Stomach smooth muscle (tissue), 2 donors: ENCODE measurements at regions not wholly inside any gene's neighbourhood (a gene's known extent, or its start where the extent isn't known, plus 50 kb on each side); places are given as distances from the start of the nearest gene placed in this dataset.

ENCODE experiments used
- H3K27ac ChIP-seq: one replicate; pipeline ENCODE4 v1.7.0; 2013; ENCODE audit warnings: mild to moderate bottlenecking, low read length, inconsistent platforms
- H3K27me3 ChIP-seq, 2 donors: one replicate each; pipeline ENCODE4 v1.7.0; 2013; ENCODE audit warnings: low read length in 2 of 2; ENCODE audit not compliant: insufficient read depth in 2 of 2, control insufficient read depth in 1 of 2
- H3K36me3 ChIP-seq, 2 donors: one replicate each; pipeline ENCODE4 v1.7.0; 2013; ENCODE audit warnings: low read length in 2 of 2; ENCODE audit not compliant: control insufficient read depth in 2 of 2, insufficient read depth in 2 of 2
- H3K4me1 ChIP-seq: one replicate; pipeline ENCODE4 v1.7.0; 2013; ENCODE audit warnings: low read length; ENCODE audit not compliant: control insufficient read depth, insufficient read depth
- H3K4me3 ChIP-seq, 2 donors: one replicate each; pipeline ENCODE4 v1.7.0; 2013; ENCODE audit warnings: low read length in 2 of 2
- H3K9ac ChIP-seq, 2 donors: one replicate each; pipeline ENCODE4 v1.7.0; 2013; ENCODE audit warnings: low read length in 2 of 2, mild to moderate bottlenecking in 1 of 2
- H3K9me3 ChIP-seq, 2 donors: one replicate each; pipeline ENCODE4 v1.7.0; 2013; ENCODE audit warnings: low read length in 2 of 2; ENCODE audit not compliant: control insufficient read depth in 2 of 2
- donor health status: healthy.
- donor health status: Pancreatic carcinoma.

DNA sequence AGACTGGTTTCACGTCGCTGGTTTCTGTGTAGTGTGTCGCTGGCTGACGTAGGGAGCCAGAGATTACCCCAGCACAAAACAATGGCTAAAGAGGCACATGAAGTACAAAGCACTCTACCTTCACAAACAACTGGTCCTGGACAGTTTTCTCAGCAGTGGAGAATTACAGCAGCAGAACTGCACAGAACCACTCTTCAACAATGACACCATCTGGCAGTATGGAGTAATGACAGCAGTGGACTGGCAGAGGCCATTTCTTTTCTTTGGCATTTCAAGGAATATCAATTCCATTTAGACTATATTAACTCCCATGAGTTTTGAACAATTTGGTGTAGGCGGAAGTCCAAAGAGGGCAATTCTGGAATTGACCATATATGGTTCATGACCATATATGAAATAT is 1074.1 kb downstream of the AACS start:
- no peaks in the 10 kb centered on the region for H3K27me3 ChIP-seq
- peaks cover 15 to 17% of the 10 kb centered on the region in 2 donors for H3K9me3 ChIP-seq
- H3K4me3 ChIP-seq: no peak overlapping the region
- H3K36me3 ChIP-seq: no peaks in the 10 kb centered on the region
- H3K9ac ChIP-seq: no peak overlapping the region
- no peak overlapping the region for H3K27ac ChIP-seq
- H3K4me1 ChIP-seq: no peaks in the 10 kb centered on the region

DNA sequence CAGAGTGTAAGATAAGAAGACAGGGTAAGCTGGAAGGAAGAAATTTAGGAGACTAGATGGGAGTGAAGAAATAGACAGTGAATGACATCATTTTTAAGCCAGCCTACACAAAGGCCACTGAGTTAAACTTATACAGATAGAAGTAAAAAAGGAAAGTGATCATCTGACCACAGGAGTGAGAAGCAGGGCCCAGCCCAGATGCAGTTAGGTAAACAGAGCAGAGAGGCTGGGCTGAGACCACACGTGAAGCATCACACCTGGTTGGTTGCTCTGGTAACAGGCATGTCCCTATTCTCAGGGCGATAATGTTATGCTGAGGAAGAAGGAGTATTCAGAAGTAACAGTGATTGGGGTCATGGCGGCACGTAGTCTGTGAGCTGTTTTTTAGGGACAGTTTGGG is 1079.4 kb downstream of the AACS start:
- Histone ChIP-seq H3K27me3 (no peaks in the 10 kb centered on the region), H3K9me3 (peaks cover 5 to 10% of the 10 kb centered on the region in 2 donors), H3K36me3 (no peaks in the 10 kb centered on the region), H3K4me3 (no peak overlapping the region), H3K4me1 (no peaks in the 10 kb centered on the region), H3K27ac (no peak overlapping the region), H3K9ac (no peak overlapping the region)

DNA sequence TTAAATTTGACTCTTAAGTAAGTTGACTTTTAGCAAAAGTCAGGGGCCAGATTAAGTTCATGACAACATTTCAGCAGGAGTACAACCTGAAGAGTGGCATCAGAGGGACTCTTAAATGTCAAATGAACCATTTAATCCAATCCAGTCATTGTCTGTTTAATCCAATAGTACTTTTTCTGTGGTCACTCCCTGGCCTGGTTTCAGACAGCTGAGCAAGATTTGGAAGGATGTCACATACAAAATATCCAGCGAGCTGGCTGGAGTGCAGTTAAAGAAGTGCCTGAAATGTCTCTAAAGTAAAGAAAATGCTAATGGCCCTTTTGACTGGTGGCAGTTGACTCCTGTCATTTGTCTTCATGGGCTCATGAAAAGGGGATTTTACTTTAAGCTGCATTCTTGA is 1082.1 kb downstream of the AACS start:
- Histone ChIP-seq H3K4me1 (no peaks in the 10 kb centered on the region), H3K27me3 (no peaks in the 10 kb centered on the region), H3K4me3 (no peak overlapping the region)

GRCh38 chr12:126156806-126157574 is 1091.8 kb downstream of the AACS start:
- no peaks in the 10 kb centered on the region for H3K27me3 ChIP-seq
- no peaks in the 10 kb centered on the region for H3K9me3 ChIP-seq
- no peaks in the 10 kb centered on the region for H3K4me1 ChIP-seq
- H3K36me3 ChIP-seq: no peaks in the 10 kb centered on the region
- no peak overlapping the region for H3K4me3 ChIP-seq
- H3K27ac ChIP-seq: no peak overlapping the region
- H3K9ac ChIP-seq: no peak overlapping the region

More for the DNA sequence above, 1082.1 kb downstream of the AACS start:
- Histone ChIP-seq H3K36me3 (no peaks in the 10 kb centered on the region), H3K9ac (no peak overlapping the region), H3K9me3 (peaks cover 0 to 4% of the 10 kb centered on the region in 2 donors), H3K27ac (no peak overlapping the region)

DNA sequence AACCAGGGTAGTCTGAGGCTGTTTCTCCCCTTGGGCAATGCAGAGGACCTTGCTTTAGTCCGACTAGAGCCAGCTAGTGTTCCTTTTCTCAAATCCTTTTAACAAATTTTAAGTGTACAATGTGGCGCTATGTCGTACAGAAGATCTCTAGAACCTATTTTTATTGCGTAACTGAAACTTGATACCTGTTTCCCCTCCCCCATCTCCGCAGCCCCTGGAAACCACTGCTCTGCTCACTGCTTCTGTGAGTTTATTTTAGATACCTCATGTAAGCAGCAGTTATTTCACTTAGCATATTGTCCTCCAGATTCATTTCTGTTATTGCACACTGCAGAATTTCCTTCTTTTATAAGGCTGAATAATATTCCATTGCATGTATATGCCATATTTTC is 1092.3 kb downstream of the AACS start:
- Histone ChIP-seq H3K9me3 (no peaks in the 10 kb centered on the region), H3K9ac (no peak overlapping the region), H3K27ac (no peak overlapping the region), H3K36me3 (no peaks in the 10 kb centered on the region), H3K4me3 (no peak overlapping the region), H3K4me1 (no peaks in the 10 kb centered on the region), H3K27me3 (no peaks in the 10 kb centered on the region)

DNA sequence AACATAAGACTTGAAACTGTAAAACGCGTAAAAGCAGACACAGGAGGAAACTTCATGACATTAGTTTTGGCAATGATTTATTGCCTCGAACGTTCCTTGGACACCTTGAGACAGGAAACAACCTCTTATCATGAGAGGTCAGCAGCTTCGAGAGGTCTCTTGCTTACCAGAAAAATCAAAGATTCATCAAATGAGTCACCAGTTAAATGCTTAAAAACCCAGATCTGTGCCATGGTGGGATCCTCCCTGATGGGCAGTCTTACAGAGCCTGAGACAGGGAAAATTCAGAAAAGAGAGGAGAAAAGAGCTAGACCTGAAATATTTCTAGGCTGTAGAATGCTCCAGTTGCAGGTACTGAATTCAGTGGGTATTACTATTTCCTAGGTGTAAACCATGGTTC is 1093.9 kb downstream of the AACS start:
- Histone ChIP-seq H3K36me3 (no peaks in the 10 kb centered on the region), H3K27me3 (no peaks in the 10 kb centered on the region), H3K27ac (no peak overlapping the region), H3K4me3 (no peak overlapping the region), H3K4me1 (no peaks in the 10 kb centered on the region), H3K9me3 (no peaks in the 10 kb centered on the region), H3K9ac (no peak overlapping the region)

- Histone ChIP-seq H3K4me1 (no peaks in the 10 kb centered on the region), H3K27ac (no peak overlapping the region), H3K9me3 (no peaks in the 10 kb centered on the region), H3K4me3 (no peak overlapping the region), H3K36me3 (no peaks in the 10 kb centered on the region), H3K27me3 (no peaks in the 10 kb centered on the region), H3K9ac (no peak overlapping the region)
Measured at GRCh38 chr12:126160912-126161311, 1095.7 kb downstream of the AACS start.

- no peaks in the 10 kb centered on the region for H3K27me3 ChIP-seq
- H3K27ac ChIP-seq: no peak overlapping the region
Measured at GRCh38 chr12:126163984-126164383, 1098.7 kb downstream of the AACS start.

DNA sequence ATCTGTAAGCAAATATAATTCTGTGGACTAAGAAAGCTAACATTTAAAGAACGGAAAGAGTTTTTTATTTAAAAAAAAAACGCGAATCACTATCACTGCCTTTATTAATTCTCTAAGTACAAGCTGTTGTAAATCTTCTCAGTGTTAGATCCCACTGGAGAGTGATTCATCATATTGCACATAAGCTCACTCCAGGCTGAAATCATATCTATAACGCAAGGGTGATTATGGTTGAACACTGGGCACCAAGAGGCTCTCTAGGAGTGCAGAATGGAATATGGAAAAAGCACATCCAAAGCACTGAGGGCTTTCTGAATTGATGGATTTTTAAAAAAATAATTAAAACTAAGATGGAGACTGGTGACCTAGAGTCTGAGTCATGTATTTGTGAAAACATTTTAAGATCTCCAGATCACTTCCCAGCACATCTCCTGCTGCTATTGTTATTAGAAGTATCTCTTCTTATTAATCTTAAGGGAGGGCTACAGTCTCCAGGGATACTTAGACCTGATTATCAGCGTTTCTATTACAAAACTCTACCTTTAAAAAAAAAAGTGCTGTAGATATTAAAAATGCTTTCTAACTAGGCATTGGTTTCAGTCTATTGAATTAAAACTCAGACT is 1106.8 kb downstream of the AACS start:
- H3K4me3 ChIP-seq: no peak overlapping the region
- H3K4me1 ChIP-seq: no peaks in the 10 kb centered on the region
- no peaks in the 10 kb centered on the region for H3K27me3 ChIP-seq
- no peaks in the 10 kb centered on the region for H3K36me3 ChIP-seq
- no peak overlapping the region for H3K27ac ChIP-seq
- H3K9ac ChIP-seq: no peak overlapping the region
- H3K9me3 ChIP-seq: no peaks in the 10 kb centered on the region

More at GRCh38 chr12:126163984-126164383, 1098.7 kb downstream of the AACS start:
- Histone ChIP-seq H3K4me3 (no peak overlapping the region), H3K9ac (no peak overlapping the region), H3K9me3 (no peaks in the 10 kb centered on the region), H3K36me3 (no peaks in the 10 kb centered on the region), H3K4me1 (no peaks in the 10 kb centered on the region)

GRCh38 chr12:126182619-126183236 is 1117.5 kb downstream of the AACS start:
- peaks cover 0 to 2% of the 10 kb centered on the region in 2 donors for H3K27me3 ChIP-seq
- H3K27ac ChIP-seq: no peak overlapping the region
- no peaks in the 10 kb centered on the region for H3K4me1 ChIP-seq
- no peak overlapping the region for H3K9ac ChIP-seq
- H3K36me3 ChIP-seq: no peaks in the 10 kb centered on the region
- no peak overlapping the region for H3K4me3 ChIP-seq
- H3K9me3 ChIP-seq: peaks cover 0 to 2% of the 10 kb centered on the region in 2 donors

DNA sequence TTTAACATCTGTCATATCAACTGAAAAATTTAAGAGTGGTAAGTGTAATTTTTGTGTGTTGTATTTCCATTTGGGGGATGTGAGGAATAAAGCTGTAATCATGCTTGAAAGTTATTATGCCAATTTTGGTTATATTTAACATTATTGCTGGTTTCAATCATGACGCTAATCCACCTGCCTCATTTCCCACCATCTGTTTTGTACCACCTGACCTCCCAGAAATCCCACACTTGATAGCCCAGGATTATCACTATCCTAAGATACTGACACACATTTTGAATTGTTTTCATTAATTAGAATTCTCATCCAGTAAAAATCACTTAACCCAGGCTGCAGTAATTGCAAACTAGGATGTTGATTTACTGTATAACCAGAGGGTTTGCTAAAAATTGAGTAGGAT is 1119.8 kb downstream of the AACS start:
- H3K4me3 ChIP-seq: no peak overlapping the region
- H3K4me1 ChIP-seq: no peaks in the 10 kb centered on the region

More for the DNA sequence above, 1119.8 kb downstream of the AACS start:
- no peak overlapping the region for H3K27ac ChIP-seq
- H3K27me3 ChIP-seq: peaks cover 0 to 7% of the 10 kb centered on the region in 2 donors
- no peak overlapping the region for H3K9ac ChIP-seq
- peaks cover 0 to 2% of the 10 kb centered on the region in 2 donors for H3K9me3 ChIP-seq
- no peaks in the 10 kb centered on the region for H3K36me3 ChIP-seq
